Endothelial cell of umbilical vein (primary cell): ENCODE measurements at regions not wholly inside any gene's neighbourhood (a gene's known extent, or its start where the extent isn't known, plus 50 kb on each side); places are given as distances from the start of the nearest gene placed in this dataset.

Source experiments
- BruUV-seq: library from RNA; stranded (reverse); fragments of 400-500 nt; replicated peaks from 2 replicates; lab custom pipeline; 2021; lab: Mats Ljungman, UMichigan
- CTCF ChIA-PET: fragments of 300-600, 350-600 bp; sonication (Branson Sonifier 250); formaldehyde crosslinking; loops from one replicate; lab custom pipeline; 2021; ENCODE audit warnings: antibody characterized with exemption, inconsistent platforms; lab: Charles Lee
- POLR2A ChIA-PET: fragments of 300-600, 350-600 bp; sonication (Branson Sonifier 250); formaldehyde crosslinking; loops from one replicate; lab custom pipeline; 2021; ENCODE audit warnings: antibody characterized with exemption, inconsistent platforms; lab: Charles Lee
- DNase-seq: peaks from one replicate; pipeline ENCODE4 v3.0.0-alpha.2; 2011; ENCODE audit warnings: low read depth, low spot score
- FAIRE-seq: peaks from 2 replicates; lab custom pipeline; 2011; peaks lifted over from hg19 to GRCh38; lab: Jason Lieb, UNC
- H2AFZ ChIP-seq: 2 replicates; pipeline ENCODE4 v1.6.0; 2012; ENCODE audit warnings: low read depth, low read length, control low read depth, inconsistent platforms
- H3K27ac ChIP-seq: 2 replicates; pipeline ENCODE4 v1.5.1; 2011; ENCODE audit warnings: low read depth, mild to moderate bottlenecking, control low read depth, low read length, moderate library complexity; ENCODE audit not compliant: insufficient read depth
- H3K27me3 ChIP-seq, 2 experiments: 2 replicates each; pipeline versions ENCODE4 v1.6.0 to v1.6.1; 2011; ENCODE audit warnings: low read length in 2 of 2, mixed read lengths in 1 of 2; ENCODE audit not compliant: control insufficient read depth in 2 of 2, insufficient read depth in 2 of 2
- H3K36me3 ChIP-seq, 2 experiments: 2 replicates in 1 of 2; 3 replicates in 1 of 2; pipeline ENCODE4 v1.5.1; 2011; ENCODE audit warnings: low read length in 2 of 2, mild to moderate bottlenecking in 1 of 2, moderate library complexity in 1 of 2; ENCODE audit not compliant: control insufficient read depth in 2 of 2, insufficient read depth in 2 of 2; ENCODE audit errors: extremely low read depth in 1 of 2
- H3K4me1 ChIP-seq: 3 replicates; pipeline ENCODE4 v1.5.1; 2011; ENCODE audit warnings: mild to moderate bottlenecking, low read length; ENCODE audit not compliant: control insufficient read depth, insufficient read depth; ENCODE audit errors: extremely low read depth
- H3K4me2 ChIP-seq: 2 replicates; pipeline ENCODE4 v1.6.1; 2011; ENCODE audit warnings: low read length, control low read depth, mixed read lengths; ENCODE audit not compliant: insufficient read depth
- H3K4me3 ChIP-seq, 3 experiments: fragments of 200-600 bp in 1 of 3; sonication (generic), shearing (Covaris generic) in 1 of 3; replicated peaks in 1 of 3; 2 replicates each; pipeline ENCODE4 v1.5.1; 2011 to 2016; ENCODE audit warnings: control low read depth in 3 of 3, low read length in 3 of 3, mild to moderate bottlenecking in 2 of 3, inconsistent platforms in 1 of 3, low read depth in 1 of 3, moderate library complexity in 1 of 3; ENCODE audit not compliant: insufficient read depth in 1 of 3
- H3K79me2 ChIP-seq: 2 replicates; pipeline ENCODE4 v1.6.0; 2012; ENCODE audit warnings: low read length, inconsistent platforms; ENCODE audit not compliant: control insufficient read depth, insufficient read depth
- H3K9ac ChIP-seq: replicated peaks from 2 replicates; pipeline ENCODE3; 2011; ENCODE audit warnings: low read length, control low read depth; ENCODE audit not compliant: insufficient read depth; ENCODE audit errors: extremely low read depth
- H3K9me1 ChIP-seq: replicated peaks from 3 replicates; pipeline ENCODE4 v1.6.0; 2011; ENCODE audit warnings: mild to moderate bottlenecking, low read length; ENCODE audit not compliant: control insufficient read depth, insufficient read depth; ENCODE audit errors: extremely low read depth
- H3K9me3 ChIP-seq: replicated peaks from 2 replicates; pipeline ENCODE4 v1.5.1; 2012; ENCODE audit warnings: low read length, inconsistent platforms; ENCODE audit not compliant: control insufficient read depth, insufficient read depth
- H4K20me1 ChIP-seq: replicated peaks from 2 replicates; pipeline ENCODE3; 2011; ENCODE audit warnings: mild to moderate bottlenecking, low read length; ENCODE audit not compliant: control insufficient read depth, insufficient read depth; ENCODE audit errors: extremely low read depth
- CTCF ChIP-seq, 2 donors: IDR thresholded peaks; 1 replicate in 1 of 2; 2 replicates in 1 of 2; pipeline ENCODE4 v1.5.1; 2011; ENCODE audit warnings: low read length in 2 of 2, mild to moderate bottlenecking in 2 of 2, moderate library complexity in 2 of 2, control low read depth in 1 of 2, inconsistent platforms in 1 of 2, low read depth in 1 of 2; ENCODE audit not compliant: insufficient read depth in 1 of 2; ENCODE audit errors: extremely low read depth in 1 of 2
- EZH2 ChIP-seq: IDR thresholded peaks from 2 replicates; pipeline ENCODE4 v1.6.1; 2012; ENCODE audit warnings: borderline replicate concordance, low read depth, mild to moderate bottlenecking, moderate library complexity, low read length, inconsistent platforms; ENCODE audit not compliant: severe bottlenecking
- FOS ChIP-seq: IDR thresholded peaks from 2 replicates; pipeline ENCODE4 v1.6.1; 2011; ENCODE audit warnings: mild to moderate bottlenecking, low read length, moderate library complexity, borderline replicate concordance; ENCODE audit not compliant: insufficient read depth
- GATA2 ChIP-seq: IDR thresholded peaks from 2 replicates; pipeline ENCODE4 v1.7.0; 2011; ENCODE audit warnings: low read depth, mild to moderate bottlenecking, moderate library complexity, mixed read lengths, low read length; ENCODE audit not compliant: insufficient read length, insufficient read depth
- JUN ChIP-seq: IDR thresholded peaks from 2 replicates; pipeline ENCODE4 v1.6.1; 2011; ENCODE audit warnings: borderline replicate concordance, low read depth; ENCODE audit not compliant: insufficient read length, insufficient read depth
- MAX ChIP-seq: IDR thresholded peaks from 2 replicates; pipeline ENCODE4 v1.6.1; 2011; ENCODE audit not compliant: insufficient read depth, insufficient read length
- MYC ChIP-seq: IDR thresholded peaks from one replicate; pipeline ENCODE4 v1.6.1; 2011; ENCODE audit warnings: mild to moderate bottlenecking, low read depth, low read length
- POLR2AphosphoS5 ChIP-seq: IDR thresholded peaks from 2 replicates; pipeline ENCODE4 v1.6.1; 2012; ENCODE audit warnings: low read depth, mild to moderate bottlenecking, control low read depth, low read length, moderate library complexity; ENCODE audit not compliant: insufficient read depth
- dilution Hi-C: fragments of 300-500 bp; cut with MboI; formaldehyde crosslinking; loops from one replicate; pipeline ENCODE4 v1.15.0; 2019; ENCODE audit warnings: low sequenced_read_pairs; ENCODE audit not compliant: extremely low pct_ligation_motif_present
- intact Hi-C: fragments of 100-400 bp; cut with micrococcal nuclease; formaldehyde crosslinking; loops from one replicate; pipeline ENCODE4 v1.10.0; 2022

- POLR2A ChIA-PET, result no interaction called here
- H3K79me2 ChIP-seq, result no peaks in the 10 kb centered on the region
- FAIRE-seq (no peak), DNase-seq (no peak)
- H2AFZ ChIP-seq, result no peak overlapping the region
- no peaks in the 10 kb centered on the region for H3K9me1 ChIP-seq
- H4K20me1 ChIP-seq, result no peaks in the 10 kb centered on the region
- H3K4me1 ChIP-seq, result no peaks in the 10 kb centered on the region
- no peak overlapping the region for H3K4me2 ChIP-seq
- no peaks in the 10 kb centered on the region for H3K27me3 ChIP-seq
- intact Hi-C loops (no loop called here), dilution Hi-C loops (no loop called here)
- TF ChIP-seq CTCF (IDR thresholded peaks at IDR 0.05; ENCODE audit: extremely low read depth in 1 of 2, insufficient read depth in 1 of 2, low read depth in 1 of 2, low read length in 2 of 2) (no peak), EZH2 (no peak), GATA2 (no peak), FOS (no peak)
- no peaks in the 10 kb centered on the region for H3K9me3 ChIP-seq
- no peak overlapping the region for H3K4me3 ChIP-seq
- H3K27ac ChIP-seq, result no peak overlapping the region
- no TSS peak for BruUV-seq
- CTCF ChIA-PET, result interaction anchor here (1.5 kb wide), 1 partner anchor 13 kb away, joined by 3 read pairs; no protein-coding TSS in a partner anchor
- H3K36me3 ChIP-seq, result no peaks in the 10 kb centered on the region
- no peak overlapping the region for H3K9ac ChIP-seq
Observed at GRCh38 chr18:70826571-70826970, 537.7 kb downstream of the SOCS6 start.

GRCh38 chr18:70822691-70823090 is 533.8 kb downstream of the SOCS6 start:
- Histone ChIP-seq H3K9ac (no peak overlapping the region), H3K27ac (no peak overlapping the region), H3K27me3 (no peaks in the 10 kb centered on the region), H3K79me2 (no peaks in the 10 kb centered on the region), H3K4me3 (no peak overlapping the region), H2AFZ (no peak overlapping the region), H4K20me1 (no peaks in the 10 kb centered on the region), H3K9me3 (no peaks in the 10 kb centered on the region), H3K36me3 (no peaks in the 10 kb centered on the region), H3K9me1 (no peaks in the 10 kb centered on the region), H3K4me2 (no peak overlapping the region), H3K4me1 (no peaks in the 10 kb centered on the region)
- BruUV-seq, result no TSS peak
- TF ChIP-seq JUN, result no peak
- no peak for TF ChIP-seq POLR2AphosphoS5
- no peak for TF ChIP-seq CTCF (IDR thresholded peaks at IDR 0.05; ENCODE audit: extremely low read depth in 1 of 2, insufficient read depth in 1 of 2, low read depth in 1 of 2, low read length in 2 of 2)
- TF ChIP-seq MAX, result no peak
- TF ChIP-seq MYC, result no peak
- FAIRE-seq (no peak), DNase-seq (no peak)
- intact Hi-C loops (no loop called here), dilution Hi-C loops (no loop called here)
- CTCF ChIA-PET, result interaction anchor here (1.5 kb wide), 1 partner anchor 41 kb away, joined by 3 read pairs; no protein-coding TSS in a partner anchor
- POLR2A ChIA-PET, result no interaction called here
